Thyroid gland (tissue), 4 donors: ENCODE measurements at regions not wholly inside any gene's neighbourhood (a gene's known extent, or its start where the extent isn't known, plus 50 kb on each side); places are given as distances from the start of the nearest gene placed in this dataset.

Source experiments
- DNase-seq, 2 donors: peaks; one replicate each; pipeline ENCODE4 v3.0.0-alpha.2; 2019
- H3K27ac ChIP-seq, 3 donors: fragments of 200-600 bp; sonication (generic); 1 replicate in 2 of 3; 2 replicates in 1 of 3; pipeline ENCODE4 v1.5.1; 2016 to 2019; ENCODE audit warnings: mild to moderate bottlenecking in 1 of 3, moderate library complexity in 1 of 3
- H3K27me3 ChIP-seq: fragments of 200-600 bp; sonication (generic); one replicate; pipeline ENCODE4 v1.5.1; 2019
- H3K36me3 ChIP-seq, 2 donors: fragments of 200-600 bp; sonication (generic); one replicate each; pipeline ENCODE4 v1.5.1; 2016 to 2019
- H3K4me1 ChIP-seq, 2 donors: fragments of 200-600 bp; sonication (generic); one replicate each; pipeline ENCODE4 v1.5.1; 2017 to 2019
- H3K4me3 ChIP-seq, 3 donors: fragments of 200-600 bp; sonication (generic); replicated peaks in 1 of 3; 1 replicate in 2 of 3; 2 replicates in 1 of 3; pipeline ENCODE4 v1.5.1; 2016; ENCODE audit warnings: mild to moderate bottlenecking in 1 of 3
- H3K9me3 ChIP-seq: fragments of 200-600 bp; sonication (generic); one replicate; pipeline ENCODE4 v1.5.1; 2017
- CTCF ChIP-seq, 6 experiments: fragments of 200-600 bp in 3 of 6; fragments of 450-650 bp in 3 of 6; sonication (generic) in 3 of 6; IDR thresholded peaks; one replicate each; pipeline ENCODE4 v1.5.1; 2016 to 2019; ENCODE audit warnings: antibody characterized with exemption in 6 of 6, mild to moderate bottlenecking in 2 of 6, inconsistent platforms in 1 of 6, moderate library complexity in 1 of 6
- POLR2A ChIP-seq, 2 donors: fragments of 450-650 bp; IDR thresholded peaks; one replicate each; pipeline ENCODE4 v1.6.1; 2017; ENCODE audit warnings: antibody characterized with exemption in 2 of 2, mild to moderate bottlenecking in 2 of 2, moderate library complexity in 1 of 2
- WGBS, 2 donors: methylation state at CpG; one replicate each; pipeline ENCODE4 v1.1.5; 2017; 5-methylcytosine and 5-hydroxymethylcytosine counted together
- intact Hi-C: fragments of 100-400 bp; cut with DNase I; formaldehyde crosslinking; loops from one replicate; pipeline ENCODE4 v1.15.1; 2023

GRCh38 chr17:68143425-68143824, 104.4 kb upstream of the AMZ2 start:
- no peak overlapping the region for H3K4me3 ChIP-seq
- H3K27me3 ChIP-seq, result no peaks in the 10 kb centered on the region
- no peaks in the 10 kb centered on the region for H3K4me1 ChIP-seq
- H3K9me3 ChIP-seq, result no peaks in the 10 kb centered on the region
- intact Hi-C loops, result no loop called here
- DNase-seq, result no peak
- TF ChIP-seq CTCF (IDR thresholded peaks at IDR 0.05) (no peak), POLR2A (IDR thresholded peaks at IDR 0.05) (no peak)
- H3K27ac ChIP-seq, result no peak overlapping the region
- 91 to 96% methylated on average over 2 of the region's 2 CpGs for WGBS, 2 donors
- no peaks in the 10 kb centered on the region for H3K36me3 ChIP-seq

DNA sequence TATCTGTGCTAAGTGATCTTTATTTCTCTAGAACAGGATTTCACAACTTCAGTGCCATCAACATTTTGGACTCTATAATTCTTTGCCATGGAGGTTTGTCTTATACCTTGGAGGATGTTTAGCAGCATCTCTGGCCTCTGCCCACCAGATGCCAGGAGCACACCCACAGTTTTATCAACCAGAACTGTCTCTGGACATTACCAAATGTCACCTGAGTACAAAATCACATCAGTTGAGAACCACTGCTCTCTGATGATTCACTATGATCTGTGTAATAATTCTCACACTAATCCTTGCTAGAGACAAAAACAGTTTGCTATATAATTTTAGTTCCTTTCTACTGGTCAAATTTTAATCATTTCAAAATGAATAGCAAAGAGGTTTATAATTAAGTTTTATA, 102.8 kb upstream of the AMZ2 start:
- no peak for DNase-seq
- intact Hi-C loops, result no loop called here
- Histone ChIP-seq H3K9me3 (no peaks in the 10 kb centered on the region), H3K4me1 (no peaks in the 10 kb centered on the region), H3K27ac (no peak overlapping the region), H3K36me3 (no peaks in the 10 kb centered on the region), H3K27me3 (no peaks in the 10 kb centered on the region), H3K4me3 (no peak overlapping the region)
- TF ChIP-seq CTCF (IDR thresholded peaks at IDR 0.05), result no peak
- no peak for TF ChIP-seq POLR2A (IDR thresholded peaks at IDR 0.05)

- Histone ChIP-seq H3K36me3 (no peaks in the 10 kb centered on the region), H3K4me1 (no peaks in the 10 kb centered on the region), H3K4me3 (no peak overlapping the region), H3K27me3 (no peaks in the 10 kb centered on the region), H3K9me3 (no peaks in the 10 kb centered on the region), H3K27ac (no peak overlapping the region)
- no peak for TF ChIP-seq CTCF (IDR thresholded peaks at IDR 0.05)
- no peak for TF ChIP-seq POLR2A (IDR thresholded peaks at IDR 0.05)
- intact Hi-C loops, result no loop called here
- no peak for DNase-seq
- WGBS, 2 donors, result 99 to 100% methylated on average over 3 of the region's 3 CpGs
Observed at GRCh38 chr17:68148936-68149335, 98.9 kb upstream of the AMZ2 start.

DNA sequence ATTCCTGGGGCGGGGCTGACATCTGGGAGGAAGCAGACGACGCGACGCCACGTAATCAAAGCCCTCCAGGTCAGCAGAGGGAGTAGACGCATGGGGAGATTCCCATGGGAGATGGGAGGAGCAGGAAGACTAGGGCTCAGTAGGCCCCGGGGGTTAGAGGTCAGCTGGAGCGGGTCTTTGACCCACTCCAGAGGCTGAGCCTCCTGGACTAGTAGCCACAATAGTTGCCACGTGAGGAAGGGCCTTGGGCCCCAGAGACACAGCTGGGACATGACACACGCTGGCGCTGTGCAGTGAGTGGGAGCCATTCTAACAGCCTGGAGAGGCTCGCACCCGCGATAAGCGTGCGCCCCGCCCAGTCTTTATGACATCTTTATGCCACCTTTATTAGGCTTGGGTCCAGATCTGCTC, 95.7 kb upstream of the AMZ2 start:
- WGBS, 2 donors, result 91% methylated on average over 17 to 18 of the region's 18 CpGs
- DNase-seq, result no peak
- Histone ChIP-seq H3K36me3 (no peaks in the 10 kb centered on the region), H3K27me3 (no peaks in the 10 kb centered on the region), H3K4me1 (no peaks in the 10 kb centered on the region), H3K9me3 (no peaks in the 10 kb centered on the region), H3K4me3 (no peak overlapping the region), H3K27ac (no peak overlapping the region)
- no peak for TF ChIP-seq POLR2A (IDR thresholded peaks at IDR 0.05)
- intact Hi-C loops, result no loop called here

- 97% methylated on average over 5 of the region's 5 CpGs for WGBS, 2 donors
- no peak overlapping the region for H3K27ac ChIP-seq
- no peaks in the 10 kb centered on the region for H3K27me3 ChIP-seq
- intact Hi-C loops, result no loop called here
- H3K4me1 ChIP-seq, result no peaks in the 10 kb centered on the region
- H3K4me3 ChIP-seq, result no peak overlapping the region
- no peaks in the 10 kb centered on the region for H3K36me3 ChIP-seq
- no peaks in the 10 kb centered on the region for H3K9me3 ChIP-seq
- TF ChIP-seq POLR2A (IDR thresholded peaks at IDR 0.05) (no peak), CTCF (IDR thresholded peaks at IDR 0.05) (no peak)
- no peak for DNase-seq
Observed at GRCh38 chr17:68155692-68156091, 92.2 kb upstream of the AMZ2 start.
